PC-3 (cell line): ENCODE measurements at regions not wholly inside any gene's neighbourhood (a gene's known extent, or its start where the extent isn't known, plus 50 kb on each side); places are given as distances from the start of the nearest gene placed in this dataset.

Experiments used
- EZH2 ChIP-seq: fragments of 300-600 bp; sonication (generic); IDR thresholded peaks from one replicate; pipeline ENCODE4 v1.6.1; 2017; ENCODE audit warnings: antibody characterized with exemption, mild to moderate bottlenecking, low read length; ENCODE audit not compliant: unreplicated experiment
- EZH2phosphoT487 ChIP-seq: fragments of 300-600 bp; sonication (generic); IDR thresholded peaks from 2 replicates; pipeline ENCODE4 v1.6.1; 2018; ENCODE audit warnings: mild to moderate bottlenecking, antibody characterized with exemption, low read length, borderline replicate concordance
- TF ChIP-seq, protein P1 (sequence below): fragments of 300-600 bp; sonication (generic); conservative IDR thresholded peaks from 2 replicates; pipeline ENCODE4 v1.5.1; 2017; ENCODE audit warnings: antibody characterized with exemption, low read depth, mild to moderate bottlenecking, low read length

DNA sequence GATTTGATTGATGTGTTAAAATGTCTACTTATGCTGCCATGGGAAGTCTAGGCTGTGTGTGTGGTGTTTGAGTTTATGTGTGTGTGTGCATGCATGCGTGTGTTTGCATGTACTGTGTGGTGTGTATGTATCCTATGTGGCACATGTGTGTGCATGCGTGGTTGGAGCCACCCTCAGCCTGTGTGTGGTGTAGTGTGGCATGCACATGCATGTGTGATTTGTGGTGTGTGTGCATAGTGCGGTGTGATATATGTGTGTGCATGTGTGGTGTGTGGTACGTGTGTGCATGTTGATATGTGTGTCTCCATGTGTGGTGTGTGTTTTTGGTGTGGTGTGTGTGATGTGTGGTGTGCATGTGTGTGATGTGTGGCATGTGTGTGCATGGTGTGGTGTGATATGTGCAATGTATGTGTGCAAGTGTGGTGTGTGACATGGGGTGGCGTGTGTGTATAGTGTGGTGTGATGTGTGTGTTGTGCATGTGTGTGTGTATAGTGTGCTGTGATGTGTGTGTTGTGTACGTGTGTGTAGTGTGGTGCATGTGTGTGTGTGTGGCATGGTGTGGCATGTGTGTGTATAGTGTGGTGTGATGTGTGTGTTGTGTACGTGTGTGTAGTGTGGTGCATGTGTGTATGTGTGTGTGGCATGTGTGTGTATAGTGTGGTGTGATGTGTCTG is 66.6 kb upstream of the HDAC4 start:
- TF ChIP-seq, protein P1, sequence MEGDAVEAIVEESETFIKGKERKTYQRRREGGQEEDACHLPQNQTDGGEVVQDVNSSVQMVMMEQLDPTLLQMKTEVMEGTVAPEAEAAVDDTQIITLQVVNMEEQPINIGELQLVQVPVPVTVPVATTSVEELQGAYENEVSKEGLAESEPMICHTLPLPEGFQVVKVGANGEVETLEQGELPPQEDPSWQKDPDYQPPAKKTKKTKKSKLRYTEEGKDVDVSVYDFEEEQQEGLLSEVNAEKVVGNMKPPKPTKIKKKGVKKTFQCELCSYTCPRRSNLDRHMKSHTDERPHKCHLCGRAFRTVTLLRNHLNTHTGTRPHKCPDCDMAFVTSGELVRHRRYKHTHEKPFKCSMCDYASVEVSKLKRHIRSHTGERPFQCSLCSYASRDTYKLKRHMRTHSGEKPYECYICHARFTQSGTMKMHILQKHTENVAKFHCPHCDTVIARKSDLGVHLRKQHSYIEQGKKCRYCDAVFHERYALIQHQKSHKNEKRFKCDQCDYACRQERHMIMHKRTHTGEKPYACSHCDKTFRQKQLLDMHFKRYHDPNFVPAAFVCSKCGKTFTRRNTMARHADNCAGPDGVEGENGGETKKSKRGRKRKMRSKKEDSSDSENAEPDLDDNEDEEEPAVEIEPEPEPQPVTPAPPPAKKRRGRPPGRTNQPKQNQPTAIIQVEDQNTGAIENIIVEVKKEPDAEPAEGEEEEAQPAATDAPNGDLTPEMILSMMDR, result no peak
- TF ChIP-seq EZH2 (no peak), EZH2phosphoT487 (no peak)
